GM21723 (cell line): ENCODE measurements at regions not wholly inside any gene's neighbourhood (a gene's known extent, or its start where the extent isn't known, plus 50 kb on each side); places are given as distances from the start of the nearest gene placed in this dataset.

Experiments used
- ATAC-seq: cut with Tn5 transposase; IDR thresholded peaks from one replicate; pipeline ENCODE4 v1.9.1; 2021; ENCODE audit warnings: mild to moderate bottlenecking, moderate library complexity; ENCODE audit not compliant: unreplicated experiment

- no peak for ATAC-seq
Observed at GRCh38 chr14:97413966-97414717, 617.0 kb downstream of the VRK1 start.

GRCh38 chr14:97414718-97415098 is 617.5 kb downstream of the VRK1 start:
- ATAC-seq: no peak

DNA sequence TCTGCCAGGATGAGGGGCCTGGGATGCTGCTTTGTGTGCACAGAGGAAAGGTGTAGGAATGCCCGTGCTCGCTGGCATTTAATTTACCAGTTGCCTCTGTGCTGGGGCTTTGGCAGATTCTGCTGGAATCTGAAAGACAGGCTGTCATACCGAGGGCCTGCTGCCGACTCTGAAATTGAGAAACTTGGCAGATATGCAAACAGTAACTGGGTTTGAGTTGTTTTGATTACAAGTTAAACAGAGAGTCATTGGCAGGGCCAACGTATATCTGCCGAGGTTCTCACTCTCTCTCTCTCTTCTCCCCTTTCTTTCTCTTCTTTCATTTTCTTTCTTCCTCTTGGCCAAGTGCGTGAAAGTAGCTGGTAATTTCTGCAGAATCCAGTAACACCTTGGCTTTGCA is 618.7 kb downstream of the VRK1 start:
- no peak for ATAC-seq

- ATAC-seq: no peak
Observed at GRCh38 chr14:97416550-97416949, 619.4 kb downstream of the VRK1 start.

GRCh38 chr14:97417331-97417730 is 620.1 kb downstream of the VRK1 start:
- ATAC-seq: no peak

DNA sequence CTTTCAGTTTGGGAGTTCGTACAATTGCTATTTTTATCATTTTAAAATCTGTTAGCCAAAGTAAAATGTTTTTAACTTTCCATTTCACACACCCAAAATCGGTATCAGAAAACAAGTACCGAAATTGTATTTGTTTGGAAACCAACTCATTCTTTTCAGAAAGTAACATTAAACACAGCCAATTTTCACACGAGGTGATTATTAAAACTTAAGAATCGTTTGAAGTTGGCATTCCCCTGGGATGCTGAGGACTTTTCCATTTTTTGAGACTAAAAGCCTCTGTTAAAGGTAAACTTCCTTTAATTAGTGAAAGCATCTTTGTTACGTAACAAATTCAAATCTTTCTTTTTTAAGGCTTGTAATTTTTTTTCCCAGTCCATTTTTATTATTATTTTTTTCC is 623.0 kb downstream of the VRK1 start:
- ATAC-seq: no peak

- ATAC-seq: no peak
Observed at GRCh38 chr14:97426776-97427175, 629.6 kb downstream of the VRK1 start.

DNA sequence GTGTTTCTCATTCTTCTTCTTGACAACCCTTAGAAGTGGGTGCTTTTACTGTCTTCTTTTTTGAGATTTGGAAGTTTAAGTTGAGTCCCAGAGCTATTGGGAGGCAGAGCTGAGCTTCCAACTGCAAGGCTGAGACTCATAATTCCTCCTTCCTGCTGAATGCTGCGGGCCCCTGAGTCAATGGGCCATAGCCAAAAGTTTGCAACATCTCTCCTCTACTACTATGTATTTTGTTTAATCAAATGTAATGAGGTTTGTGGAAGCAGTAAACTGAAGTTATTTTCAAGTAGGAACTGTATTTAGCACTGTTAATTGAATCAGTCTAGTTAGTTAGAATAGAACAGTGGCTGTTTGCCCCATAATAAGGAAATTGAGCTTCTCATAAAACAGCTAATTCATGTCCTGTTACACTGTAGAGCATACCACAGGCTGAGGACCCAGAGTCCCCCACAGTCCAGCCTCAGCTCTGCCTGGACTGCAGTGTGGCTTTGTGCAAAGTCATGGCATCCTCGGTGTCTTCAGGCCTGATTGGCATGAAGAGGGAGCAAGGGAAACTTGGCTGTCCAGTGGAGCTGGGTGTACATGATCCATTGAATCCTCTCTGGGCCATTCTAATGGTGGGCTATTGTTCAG is 631.7 kb downstream of the VRK1 start:
- ATAC-seq: no peak

DNA sequence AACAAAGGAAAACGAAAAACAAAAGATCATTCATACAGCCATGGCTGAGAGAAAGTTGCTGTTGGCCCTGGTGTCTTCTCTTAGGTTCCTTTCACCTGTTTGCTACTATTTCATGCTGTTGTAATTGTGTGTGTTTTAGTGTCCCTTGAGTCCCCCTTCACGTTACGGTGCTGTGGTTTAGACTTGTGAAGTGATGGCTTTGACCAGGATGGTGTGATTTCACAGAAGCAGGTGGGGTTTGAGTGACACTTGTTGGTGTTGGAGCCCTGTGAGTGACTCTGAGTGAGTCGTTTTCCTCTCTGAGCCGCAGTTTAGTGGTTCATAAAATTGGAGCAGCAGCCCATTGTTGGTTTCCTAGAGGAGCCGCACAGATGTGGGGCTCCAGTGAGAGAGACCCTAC is 635.4 kb downstream of the VRK1 start:
- ATAC-seq: no peak

GRCh38 chr14:97441740-97442362 is 644.7 kb downstream of the VRK1 start:
- no peak for ATAC-seq

DNA sequence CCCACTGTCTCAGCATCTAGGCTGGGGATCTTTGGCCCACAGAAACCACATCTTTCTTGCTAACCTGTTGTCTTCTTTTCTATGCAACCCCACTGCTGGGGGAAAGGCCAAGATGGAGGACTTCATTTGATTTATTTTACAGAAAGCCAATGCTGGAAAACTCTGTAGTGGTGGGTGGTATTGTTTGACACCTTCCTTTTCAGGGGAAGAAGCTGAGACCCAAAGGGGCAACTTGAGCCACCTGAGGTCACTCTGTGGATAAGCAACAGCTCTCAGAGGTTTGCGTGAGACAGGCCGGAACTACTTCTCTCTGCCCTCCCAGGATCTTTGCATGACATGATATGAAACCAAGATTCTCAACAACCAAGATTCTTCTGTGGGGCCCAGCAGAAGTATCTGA is 645.2 kb downstream of the VRK1 start:
- ATAC-seq: no peak

DNA sequence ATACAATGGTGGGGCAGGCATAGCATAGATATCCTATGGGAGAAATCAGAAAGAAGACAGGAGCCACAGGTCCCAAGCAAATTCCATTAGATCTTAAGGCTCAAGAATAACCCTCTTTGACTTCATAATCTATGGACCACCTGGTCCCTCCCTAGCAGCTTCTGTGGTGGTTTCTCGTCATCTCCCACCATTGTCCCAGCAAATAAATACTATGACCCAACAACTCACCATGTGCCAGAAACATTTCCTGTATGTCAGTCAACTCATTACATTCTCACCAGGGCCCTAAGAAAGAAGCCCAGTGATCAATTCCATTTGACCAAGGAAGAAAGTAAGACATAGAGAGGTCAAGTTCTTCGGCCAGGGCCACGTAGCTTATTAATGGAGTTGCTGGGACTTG is 646.2 kb downstream of the VRK1 start:
- no peak for ATAC-seq

DNA sequence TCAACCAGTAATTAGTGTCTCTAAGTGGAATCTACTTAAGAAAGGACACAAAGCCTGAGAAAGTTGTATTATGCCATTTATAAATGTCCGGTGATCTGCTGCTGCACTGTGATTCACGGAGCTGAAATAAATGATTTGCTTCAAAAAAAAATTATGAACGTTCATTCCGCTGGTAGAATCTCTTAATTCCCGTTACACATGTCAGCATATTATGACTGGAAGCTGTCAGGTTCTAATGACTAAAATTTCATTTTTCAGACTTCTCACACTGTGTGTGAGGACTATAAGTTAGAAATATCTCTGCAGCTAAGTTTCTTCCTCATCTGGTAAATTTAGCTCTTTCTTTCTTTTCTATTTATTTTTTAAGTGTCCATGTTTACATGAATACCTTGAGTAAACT is 647.1 kb downstream of the VRK1 start:
- ATAC-seq: no peak

- no peak for ATAC-seq
Observed at GRCh38 chr14:97445367-97445766, 648.2 kb downstream of the VRK1 start.

- no peak for ATAC-seq
Observed at GRCh38 chr14:97446087-97446486, 648.9 kb downstream of the VRK1 start.

GRCh38 chr14:97452314-97452713 is 655.1 kb downstream of the VRK1 start:
- no peak for ATAC-seq

DNA sequence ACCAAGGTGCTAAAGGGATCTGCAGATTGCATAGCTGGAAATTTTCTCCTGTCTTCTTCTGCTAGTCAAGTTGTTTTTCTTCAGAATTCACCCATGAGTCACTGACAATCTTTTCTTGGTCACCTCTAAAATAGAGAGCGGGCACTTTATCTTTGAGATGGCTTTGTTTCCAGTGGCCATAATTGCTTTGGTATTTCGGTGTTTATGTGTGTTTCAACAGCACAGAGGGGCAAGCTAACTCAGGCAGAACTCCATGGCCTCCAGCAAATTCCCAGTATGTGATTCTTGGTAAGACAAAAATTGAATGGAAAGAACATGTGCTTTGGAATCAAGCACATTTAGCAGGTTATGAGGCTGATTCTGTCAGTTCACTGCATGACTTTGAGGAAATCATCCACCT is 656.8 kb downstream of the VRK1 start:
- ATAC-seq: no peak

GRCh38 chr14:97456462-97456861 is 659.3 kb downstream of the VRK1 start:
- no peak for ATAC-seq

DNA sequence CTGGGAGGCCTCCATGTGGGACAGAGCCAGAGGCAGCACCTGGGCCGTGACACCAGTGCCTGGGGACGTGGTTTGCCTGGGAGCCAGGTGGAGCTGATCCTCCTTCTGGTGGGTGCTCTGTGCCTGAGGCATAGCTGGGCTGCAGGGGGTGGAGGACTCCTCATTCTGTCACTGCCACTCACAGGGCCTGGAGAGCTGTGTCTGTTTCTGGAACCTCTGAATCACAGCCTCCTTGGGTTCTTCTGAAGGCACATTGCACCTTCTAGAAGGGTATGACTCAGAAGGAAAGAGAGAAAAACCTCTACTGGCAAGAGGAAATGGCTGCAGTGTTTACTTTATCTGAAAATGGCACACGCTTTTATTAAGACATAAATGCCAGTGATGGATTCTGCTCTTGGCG is 659.8 kb downstream of the VRK1 start:
- ATAC-seq: no peak

GRCh38 chr14:97457575-97458085 is 660.4 kb downstream of the VRK1 start:
- no peak for ATAC-seq

DNA sequence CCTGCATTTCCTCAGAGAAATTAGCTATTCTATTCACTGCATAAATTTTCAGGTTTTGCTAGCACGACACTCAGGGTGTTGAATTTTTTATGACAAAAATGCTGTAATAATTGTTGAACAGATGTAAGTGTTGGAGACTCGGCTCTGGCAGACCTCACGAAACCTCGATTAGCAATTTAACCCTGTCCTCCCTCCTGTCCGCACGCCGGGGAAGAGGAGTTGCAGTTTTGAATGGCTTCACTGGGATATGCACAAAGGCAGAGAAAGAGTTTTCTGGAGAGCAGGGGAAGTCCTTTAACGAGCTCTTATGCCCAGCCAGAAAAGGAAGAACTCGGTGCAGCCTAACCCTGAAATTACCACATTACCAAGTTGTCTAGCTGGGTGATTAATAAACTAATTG is 661.1 kb downstream of the VRK1 start:
- ATAC-seq: no peak
